ENCODE measurements at regions not wholly inside any gene's neighbourhood (a gene's known extent, or its start where the extent isn't known, plus 50 kb on each side); places are given as distances from the start of the nearest gene placed in this dataset.

DNA sequence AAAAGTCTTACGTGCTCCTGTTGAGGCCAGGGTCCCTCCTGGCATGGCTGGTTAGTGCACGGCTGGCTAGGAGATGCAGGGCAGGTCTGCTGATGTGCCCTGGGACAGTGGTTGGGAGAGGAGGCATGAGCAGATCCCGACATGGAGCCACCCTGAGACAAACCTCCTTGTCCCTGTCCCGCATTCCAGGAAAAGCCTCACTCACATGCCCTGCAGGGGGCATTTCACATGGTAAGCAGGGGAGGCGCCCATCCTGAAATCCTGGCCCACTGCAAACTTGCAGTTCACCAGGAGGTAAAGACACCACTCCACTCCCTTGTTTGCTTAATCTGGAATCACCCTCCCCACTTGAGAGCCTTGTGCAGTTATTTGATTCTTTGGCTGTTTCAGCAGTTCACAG, 116.7 kb upstream of the SLC24A3 start:
- no peak overlapping the region for H3K4me3 ChIP-seq (ENCODE audit: extremely low read depth in 1 of 4, insufficient read depth in 2 of 4, low read depth in 3 of 4, low read length in 4 of 4)
- no peak overlapping the region for H2BK120ac ChIP-seq (replicated peaks; ENCODE audit: low read depth, low read length)
- H2BK20ac ChIP-seq (ENCODE audit: low read length), result 0 out of 2 replicates have a peak overlapping the region, but pooled peaks have one; percentile 5
- no peaks in the 10 kb centered on the region; the same call in 1 of the 2 replicates for H3K23me2 ChIP-seq (ENCODE audit: low read depth, low read length)
- peak overlapping the region; percentile 69; the same call in 1 of the 2 replicates for H2BK5ac ChIP-seq (ENCODE audit: low read depth, low read length)
- H4K5ac ChIP-seq (ENCODE audit: insufficient read length, low read depth, low read length), result no peak overlapping the region
- H3K79me1 ChIP-seq (ENCODE audit: low read depth, low read length), result no peaks in the 10 kb centered on the region
- no peak overlapping the region; the same call in 1 of the 2 replicates for H2AK5ac ChIP-seq (ENCODE audit: low read depth, low read length)
- CTCF ChIA-PET (ENCODE audit: partially characterized antibody), result no interaction called here
- H4K20me1 ChIP-seq (replicated peaks in 1 of 2; ENCODE audit: control insufficient read depth in 1 of 2, insufficient read depth in 2 of 2, low read length in 2 of 2), result no peaks in the 10 kb centered on the region
- no peak overlapping the region for H4K8ac ChIP-seq (ENCODE audit: extremely low read depth, insufficient read depth, low read length)
- WGBS, 2 experiments (ENCODE audit: extremely low coverage in 1 of 2, insufficient coverage in 1 of 2, insufficient read length in 1 of 2, insufficient replicate concordance in 2 of 2, low coverage in 1 of 2, low lambda C conversion rate in 2 of 2, missing lambda C conversion rate in 1 of 2), result 34% methylated on average over 5 of the region's 5 CpGs; no CpG with 5 or more reads in 1 of the 2 experiments
- H2BK15ac ChIP-seq (ENCODE audit: low read length), result no peak overlapping the region
- peak overlapping the region; percentile 93 for H3K18ac ChIP-seq (ENCODE audit: extremely low read depth, low read length)
- peak overlapping the region; percentile 91 for H2BK12ac ChIP-seq (ENCODE audit: low read depth, low read length)
- H3K27ac ChIP-seq (ENCODE audit: low read depth, low read length), result peak overlapping the region; percentile 31; the same call in 1 of the 2 replicates
- DNase-seq (ENCODE audit: low read depth in 1 of 2, low spot score in 2 of 2) (peak; percentile 43 to 56), FAIRE-seq (no peak)
- H3K56ac ChIP-seq (replicated peaks; ENCODE audit: insufficient read length, low read depth, low read length), result no peak overlapping the region
- no peaks in the 10 kb centered on the region for H3K27me3 ChIP-seq (replicated peaks in 1 of 4; ENCODE audit: control insufficient read depth in 3 of 4, extremely low read depth in 1 of 4, insufficient read depth in 3 of 4, low read length in 3 of 4)
- peak overlapping the region; percentile 83; the same call in 1 of the 2 replicates for H2AFZ ChIP-seq (ENCODE audit: low read length)
- no peak overlapping the region for H3K23ac ChIP-seq (ENCODE audit: insufficient read length)
- H4K91ac ChIP-seq (replicated peaks; ENCODE audit: insufficient read length, low read length), result peak overlapping the region; percentile 12
- no peak overlapping the region for H3K14ac ChIP-seq (ENCODE audit: insufficient read length)
- H3K4me1 ChIP-seq (replicated peaks in 1 of 4; ENCODE audit: control insufficient read depth in 3 of 4, insufficient read depth in 4 of 4, low read length in 3 of 4), result peaks cover 4 to 12% (median 8%) of the 10 kb centered on the region in 4 experiments; a peak in 5 of 7 replicates
- H3K9ac ChIP-seq (replicated peaks in 1 of 4; ENCODE audit: extremely low read depth in 1 of 4, low read depth in 3 of 4, low read length in 3 of 4), result no peak overlapping the region
- no peaks in the 10 kb centered on the region for H3K9me3 ChIP-seq (ENCODE audit: insufficient read depth in 2 of 2, low read depth in 1 of 2, low read length in 1 of 2)
- peak overlapping the region; percentile 26 to 53; a peak in 3 of 4 replicates for H3K4me2 ChIP-seq (ENCODE audit: insufficient read depth in 1 of 2, low read depth in 2 of 2, low read length in 2 of 2)
- H3K79me2 ChIP-seq (ENCODE audit: control insufficient read depth in 1 of 2, insufficient read depth in 2 of 2, low read length in 2 of 2), result no peaks in the 10 kb centered on the region
- no peaks in the 10 kb centered on the region for H3K36me3 ChIP-seq (ENCODE audit: control insufficient read depth in 2 of 4, insufficient read depth in 4 of 4, low read length in 3 of 4)
- POLR2A ChIA-PET (ENCODE audit: partially characterized antibody), result no interaction called here
- no peak overlapping the region for H3K4ac ChIP-seq (replicated peaks; ENCODE audit: insufficient read length, low read depth, low read length)
- TF ChIP-seq MAFK (IDR thresholded peaks at IDR 0.05; ENCODE audit: low read depth, low read length) (no peak), SIRT6 (IDR thresholded peaks at IDR 0.05; ENCODE audit: low read length) (no peak), RAD21 (IDR thresholded peaks at IDR 0.05 in 1 of 2, conservative IDR thresholded peaks at IDR 0.05 in 1 of 2; ENCODE audit: low read depth in 2 of 2, low read length in 2 of 2) (peak in 1 of 2 experiments; percentile 5; a peak in 1 of 4 replicates), KDM1A (IDR thresholded peaks at IDR 0.05; ENCODE audit: borderline replicate concordance, low read length) (0 out of 2 replicates have a peak, but pooled peaks have one; percentile 16), POU5F1 (IDR thresholded peaks at IDR 0.05; ENCODE audit: low read depth, low read length) (no peak), TEAD4 (IDR thresholded peaks at IDR 0.05; ENCODE audit: low read depth, low read length) (peak; percentile 86), CTBP2 (IDR thresholded peaks at IDR 0.05; ENCODE audit: borderline replicate concordance, insufficient read depth, insufficient read length, low read length) (no peak), SP4 (IDR thresholded peaks at IDR 0.05; ENCODE audit: low read length) (no peak), CHD2 (IDR thresholded peaks at IDR 0.05; ENCODE audit: low read length) (no peak), TBP (IDR thresholded peaks at IDR 0.05; ENCODE audit: low read depth, low read length) (no peak), POLR2AphosphoS5 (IDR thresholded peaks at IDR 0.05; ENCODE audit: low read depth, low read length) (no peak), YY1 (IDR thresholded peaks at IDR 0.05; ENCODE audit: low read depth, low read length) (no peak)
- TF ChIP-seq, protein P1, sequence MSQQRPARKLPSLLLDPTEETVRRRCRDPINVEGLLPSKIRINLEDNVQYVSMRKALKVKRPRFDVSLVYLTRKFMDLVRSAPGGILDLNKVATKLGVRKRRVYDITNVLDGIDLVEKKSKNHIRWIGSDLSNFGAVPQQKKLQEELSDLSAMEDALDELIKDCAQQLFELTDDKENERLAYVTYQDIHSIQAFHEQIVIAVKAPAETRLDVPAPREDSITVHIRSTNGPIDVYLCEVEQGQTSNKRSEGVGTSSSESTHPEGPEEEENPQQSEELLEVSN (IDR thresholded peaks at IDR 0.05), result no peak
- TF ChIP-seq, protein P2, sequence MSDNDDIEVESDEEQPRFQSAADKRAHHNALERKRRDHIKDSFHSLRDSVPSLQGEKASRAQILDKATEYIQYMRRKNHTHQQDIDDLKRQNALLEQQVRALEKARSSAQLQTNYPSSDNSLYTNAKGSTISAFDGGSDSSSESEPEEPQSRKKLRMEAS (IDR thresholded peaks at IDR 0.05), result 0 out of 2 replicates have a peak, but pooled peaks have one; percentile 14

Measured in H1 (cell line).